ENCODE measurements at regions not wholly inside any gene's neighbourhood (a gene's known extent, or its start where the extent isn't known, plus 50 kb on each side); places are given as distances from the start of the nearest gene placed in this dataset.

DNA sequence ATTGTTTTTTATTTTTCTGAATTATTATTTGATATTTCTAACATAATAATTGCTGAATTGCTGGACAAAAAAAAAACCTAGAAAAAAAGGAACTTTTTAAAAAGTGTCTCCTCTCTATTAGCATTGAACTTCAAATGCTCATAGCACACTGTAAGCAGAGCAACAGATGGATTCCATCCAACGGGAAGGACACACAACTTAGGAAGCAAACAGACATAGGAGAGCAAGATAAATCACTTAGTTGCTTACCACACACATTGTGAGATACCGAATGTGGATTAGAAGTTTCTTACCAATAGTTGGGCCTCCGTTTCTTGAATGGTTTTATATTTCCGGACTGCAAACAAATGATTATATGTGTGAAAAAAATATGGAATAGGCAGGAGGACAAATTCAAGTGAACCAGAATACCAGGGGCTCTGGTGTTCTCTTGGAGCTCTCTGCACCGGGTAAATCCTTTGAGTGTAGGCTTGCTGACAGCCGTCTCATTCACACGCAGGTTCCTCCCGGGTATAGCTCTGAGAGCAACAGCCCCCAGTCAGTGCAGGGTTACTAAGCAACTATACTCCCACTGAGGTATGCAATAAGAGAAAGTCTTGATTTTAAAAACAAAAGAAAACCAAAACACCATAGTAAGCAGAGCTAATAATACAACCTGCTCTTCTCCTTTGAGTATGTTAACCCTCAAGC is 217.6 kb downstream of the TMEM167A start:
- TF ChIP-seq, protein P1, sequence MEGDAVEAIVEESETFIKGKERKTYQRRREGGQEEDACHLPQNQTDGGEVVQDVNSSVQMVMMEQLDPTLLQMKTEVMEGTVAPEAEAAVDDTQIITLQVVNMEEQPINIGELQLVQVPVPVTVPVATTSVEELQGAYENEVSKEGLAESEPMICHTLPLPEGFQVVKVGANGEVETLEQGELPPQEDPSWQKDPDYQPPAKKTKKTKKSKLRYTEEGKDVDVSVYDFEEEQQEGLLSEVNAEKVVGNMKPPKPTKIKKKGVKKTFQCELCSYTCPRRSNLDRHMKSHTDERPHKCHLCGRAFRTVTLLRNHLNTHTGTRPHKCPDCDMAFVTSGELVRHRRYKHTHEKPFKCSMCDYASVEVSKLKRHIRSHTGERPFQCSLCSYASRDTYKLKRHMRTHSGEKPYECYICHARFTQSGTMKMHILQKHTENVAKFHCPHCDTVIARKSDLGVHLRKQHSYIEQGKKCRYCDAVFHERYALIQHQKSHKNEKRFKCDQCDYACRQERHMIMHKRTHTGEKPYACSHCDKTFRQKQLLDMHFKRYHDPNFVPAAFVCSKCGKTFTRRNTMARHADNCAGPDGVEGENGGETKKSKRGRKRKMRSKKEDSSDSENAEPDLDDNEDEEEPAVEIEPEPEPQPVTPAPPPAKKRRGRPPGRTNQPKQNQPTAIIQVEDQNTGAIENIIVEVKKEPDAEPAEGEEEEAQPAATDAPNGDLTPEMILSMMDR (IDR thresholded peaks at IDR 0.05), result no peak
- TF ChIP-seq POLR2A (IDR thresholded peaks at IDR 0.05), result no peak

All from body of pancreas (tissue), 4 donors.